HG03571 (cell line): ENCODE measurements at regions not wholly inside any gene's neighbourhood (a gene's known extent, or its start where the extent isn't known, plus 50 kb on each side); places are given as distances from the start of the nearest gene placed in this dataset.
A peak's percentile ranks its signal among the peaks of the same experiment; 100 is the strongest.
"Not testable (repeated sequence)": the region's sequence is repeated elsewhere in the genome, so short reads cannot be mapped to it uniquely, and the experiment has no call there.

ENCODE experiments used
- ATAC-seq: cut with Tn5 transposase; IDR thresholded peaks from one replicate; pipeline ENCODE4 v1.9.1; 2021; ENCODE audit not compliant: unreplicated experiment

- ATAC-seq = no peak
These were observed 771.3 kb downstream of the RAB28 start for GRCh38 chr4:12712648-12713339.

GRCh38 chr4:12707381-12708175, 776.6 kb downstream of the RAB28 start:
- no peak for ATAC-seq

- no peak for ATAC-seq
These were observed 781.1 kb downstream of the RAB28 start for GRCh38 chr4:12703036-12703435.

- no peak for ATAC-seq
These were observed 782.8 kb downstream of the RAB28 start for GRCh38 chr4:12701384-12701783.

GRCh38 chr4:12697970-12698369, 786.2 kb downstream of the RAB28 start:
- no peak for ATAC-seq

- no peak for ATAC-seq
These were observed 791.3 kb downstream of the RAB28 start for GRCh38 chr4:12692815-12693214.

- no peak for ATAC-seq
These were observed 793.0 kb downstream of the RAB28 start for GRCh38 chr4:12691168-12691567.

GRCh38 chr4:12689457-12689856, 794.7 kb downstream of the RAB28 start:
- ATAC-seq = no peak

GRCh38 chr4:12679217-12679616, 804.9 kb downstream of the RAB28 start:
- no peak for ATAC-seq

GRCh38 chr4:12674184-12674583, 810.0 kb downstream of the RAB28 start:
- ATAC-seq = no peak

GRCh38 chr4:12672303-12672702, 811.8 kb downstream of the RAB28 start:
- ATAC-seq = no peak

GRCh38 chr4:12658146-12658545, 826.0 kb downstream of the RAB28 start:
- no peak for ATAC-seq

- ATAC-seq = no peak
These were observed 832.3 kb downstream of the RAB28 start for GRCh38 chr4:12651876-12652275.

- ATAC-seq = no peak
These were observed 838.4 kb downstream of the RAB28 start for GRCh38 chr4:12645732-12646131.

- ATAC-seq = no peak
These were observed 839.9 kb downstream of the RAB28 start for GRCh38 chr4:12644261-12644660.

- ATAC-seq = no peak
These were observed 847.9 kb downstream of the RAB28 start for GRCh38 chr4:12636191-12636590.

- no peak for ATAC-seq
These were observed 848.5 kb downstream of the RAB28 start for GRCh38 chr4:12635629-12636028.

- peak; percentile 94 for ATAC-seq
These were observed 851.0 kb downstream of the RAB28 start for GRCh38 chr4:12633053-12633651.

GRCh38 chr4:12615822-12616221, 868.3 kb downstream of the RAB28 start:
- no peak for ATAC-seq

GRCh38 chr4:12612876-12613275, 871.3 kb downstream of the RAB28 start:
- ATAC-seq = no peak

GRCh38 chr4:12609212-12609875, 874.8 kb downstream of the RAB28 start:
- ATAC-seq = not testable (repeated sequence)

GRCh38 chr4:12595986-12596385, 888.2 kb downstream of the RAB28 start:
- no peak for ATAC-seq
